ENCODE measurements at regions not wholly inside any gene's neighbourhood (a gene's known extent, or its start where the extent isn't known, plus 50 kb on each side); places are given as distances from the start of the nearest gene placed in this dataset.

DNA sequence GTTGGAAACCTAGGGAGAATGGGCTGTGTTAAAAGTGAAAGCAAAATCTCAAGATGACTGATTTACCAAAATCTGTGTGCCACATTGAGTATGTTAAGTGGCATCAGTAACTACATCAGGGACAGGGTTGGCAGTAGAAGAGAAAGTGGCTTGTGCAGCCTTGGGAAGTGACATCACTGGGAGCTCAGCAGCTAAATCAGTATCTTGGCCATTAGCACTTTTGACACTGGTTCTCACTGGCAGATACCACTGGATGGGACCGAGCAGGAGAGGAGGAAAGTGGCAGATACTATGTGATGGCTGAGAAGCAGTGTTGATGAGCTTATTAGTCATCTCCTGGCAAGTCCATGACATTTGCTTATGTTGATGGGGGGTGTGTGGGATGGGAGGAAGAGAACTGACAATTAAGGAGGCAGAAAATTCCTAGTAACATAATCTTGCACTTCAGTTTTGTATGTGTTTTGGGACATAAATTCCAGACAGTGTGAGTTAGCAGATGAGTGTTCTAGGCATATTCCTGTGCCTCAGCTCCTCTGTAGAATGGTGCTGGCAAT is 322.2 kb downstream of the SOX4 start:
- Histone ChIP-seq H3K4me1 (peaks cover 8% of the 10 kb centered on the region), H3K27me3 (ENCODE audit: low read depth) (no peaks in the 10 kb centered on the region), H3K4me3 (no peak overlapping the region), H3K27ac (no peak overlapping the region), H3K9me3 (no peaks in the 10 kb centered on the region), H3K36me3 (no peaks in the 10 kb centered on the region)
- intact Hi-C loops (cut with DNase I): no loop called here
- TF ChIP-seq, protein P1, sequence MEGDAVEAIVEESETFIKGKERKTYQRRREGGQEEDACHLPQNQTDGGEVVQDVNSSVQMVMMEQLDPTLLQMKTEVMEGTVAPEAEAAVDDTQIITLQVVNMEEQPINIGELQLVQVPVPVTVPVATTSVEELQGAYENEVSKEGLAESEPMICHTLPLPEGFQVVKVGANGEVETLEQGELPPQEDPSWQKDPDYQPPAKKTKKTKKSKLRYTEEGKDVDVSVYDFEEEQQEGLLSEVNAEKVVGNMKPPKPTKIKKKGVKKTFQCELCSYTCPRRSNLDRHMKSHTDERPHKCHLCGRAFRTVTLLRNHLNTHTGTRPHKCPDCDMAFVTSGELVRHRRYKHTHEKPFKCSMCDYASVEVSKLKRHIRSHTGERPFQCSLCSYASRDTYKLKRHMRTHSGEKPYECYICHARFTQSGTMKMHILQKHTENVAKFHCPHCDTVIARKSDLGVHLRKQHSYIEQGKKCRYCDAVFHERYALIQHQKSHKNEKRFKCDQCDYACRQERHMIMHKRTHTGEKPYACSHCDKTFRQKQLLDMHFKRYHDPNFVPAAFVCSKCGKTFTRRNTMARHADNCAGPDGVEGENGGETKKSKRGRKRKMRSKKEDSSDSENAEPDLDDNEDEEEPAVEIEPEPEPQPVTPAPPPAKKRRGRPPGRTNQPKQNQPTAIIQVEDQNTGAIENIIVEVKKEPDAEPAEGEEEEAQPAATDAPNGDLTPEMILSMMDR (IDR thresholded peaks at IDR 0.05): no peak
- peak; percentile 46 for ATAC-seq
- no peak for DNase-seq

DNA sequence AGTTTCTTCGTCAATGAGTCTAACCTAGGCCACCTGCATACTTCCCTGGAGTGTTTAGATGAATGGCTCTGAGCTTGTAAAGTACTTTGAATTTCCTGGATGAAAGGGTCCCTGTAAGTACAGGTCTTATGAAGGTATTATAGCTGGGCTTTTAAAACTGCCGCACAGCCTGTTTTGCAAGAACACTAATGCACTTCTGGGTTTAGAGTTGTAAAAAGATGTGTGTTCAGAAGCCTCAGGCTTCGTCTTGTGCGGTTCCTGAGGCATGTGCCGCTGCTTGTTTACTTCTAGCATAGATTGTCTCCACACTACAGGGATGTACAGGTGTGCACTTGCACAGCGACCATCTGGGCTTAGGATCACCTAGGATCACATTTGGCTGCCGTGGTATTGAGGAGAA is 324.5 kb downstream of the SOX4 start:
- Histone ChIP-seq H3K27me3 (ENCODE audit: low read depth) (no peaks in the 10 kb centered on the region), H3K36me3 (no peaks in the 10 kb centered on the region), H3K4me3 (no peak overlapping the region), H3K9me3 (no peaks in the 10 kb centered on the region), H3K4me1 (peaks cover 8% of the 10 kb centered on the region), H3K27ac (no peak overlapping the region)
- TF ChIP-seq, protein P1 (IDR thresholded peaks at IDR 0.05): no peak
- ATAC-seq (no peak), DNase-seq (no peak)
- intact Hi-C loops (cut with DNase I): no loop called here

DNA sequence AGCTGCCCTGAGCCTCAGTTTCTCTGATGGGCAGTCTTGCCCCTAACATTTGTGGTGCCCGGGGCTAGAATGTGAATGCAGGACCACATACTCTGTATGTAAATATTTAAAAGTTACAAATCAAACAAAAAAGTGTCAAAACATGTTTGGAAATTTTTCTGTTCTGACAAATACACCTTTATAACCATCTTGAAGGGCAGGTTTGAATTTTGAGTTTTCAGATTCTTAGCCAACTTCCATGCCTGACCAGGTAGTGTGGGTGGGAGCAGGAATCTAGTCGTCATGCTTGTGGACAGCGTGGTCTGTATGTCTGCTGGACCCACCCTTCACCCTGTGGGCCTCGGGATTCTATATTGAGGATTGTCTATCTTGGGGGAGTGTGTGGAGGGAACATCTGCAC is 325.1 kb downstream of the SOX4 start:
- no peaks in the 10 kb centered on the region for H3K27me3 ChIP-seq (ENCODE audit: low read depth)
- intact Hi-C loops (cut with DNase I): no loop called here
- no peak for DNase-seq

DNA sequence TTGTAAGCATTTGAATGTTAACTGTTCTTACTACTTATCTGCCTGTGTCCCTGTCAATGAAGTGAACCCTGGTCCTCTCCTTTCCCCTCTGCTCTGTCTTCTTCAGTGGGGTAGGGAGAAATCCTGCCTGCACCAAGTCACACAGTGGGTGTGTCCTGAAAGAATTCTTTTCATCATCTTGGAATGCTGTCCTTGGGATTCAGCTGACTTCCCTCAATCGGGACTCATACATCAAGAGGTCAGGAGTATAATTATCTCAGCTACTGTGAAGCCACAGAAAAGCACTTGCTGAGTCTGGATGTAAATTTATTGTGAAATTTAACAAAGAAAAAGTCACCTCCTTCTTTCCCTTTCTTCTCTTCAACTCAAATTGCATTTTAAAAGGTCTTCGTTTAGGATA is 328.5 kb downstream of the SOX4 start:
- peak in 1 of 2 donors; percentile 40 for ATAC-seq
- TF ChIP-seq, protein P1 (IDR thresholded peaks at IDR 0.05): no peak

More for the DNA sequence above, 325.1 kb downstream of the SOX4 start:
- H3K4me1 ChIP-seq: peaks cover 8% of the 10 kb centered on the region
- TF ChIP-seq, protein P1 (IDR thresholded peaks at IDR 0.05): no peak
- no peak overlapping the region for H3K27ac ChIP-seq
- H3K9me3 ChIP-seq: no peaks in the 10 kb centered on the region
- H3K4me3 ChIP-seq: no peak overlapping the region
- ATAC-seq: no peak
- no peaks in the 10 kb centered on the region for H3K36me3 ChIP-seq

DNA sequence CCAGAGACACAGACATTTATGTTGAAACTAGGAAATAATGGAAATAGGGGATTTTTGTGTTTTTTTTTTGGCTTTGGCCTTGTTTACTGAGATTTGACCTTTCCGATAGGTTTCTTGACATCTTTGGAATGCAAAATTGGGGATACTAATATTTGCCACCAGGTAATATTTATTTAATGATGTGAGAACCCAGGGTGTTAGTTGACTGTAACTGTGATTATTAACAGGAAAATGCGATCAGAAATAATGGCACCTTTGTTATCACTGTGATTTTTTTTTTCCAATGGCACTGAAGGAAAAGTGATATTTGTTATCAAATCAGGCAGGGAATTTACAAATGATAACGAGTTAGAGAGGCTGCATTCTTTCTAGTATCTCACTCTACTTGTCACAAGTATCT is 330.5 kb downstream of the SOX4 start:
- Histone ChIP-seq H3K4me1 (no peaks in the 10 kb centered on the region), H3K27ac (no peak overlapping the region), H3K27me3 (ENCODE audit: low read depth) (no peaks in the 10 kb centered on the region), H3K4me3 (no peak overlapping the region), H3K9me3 (no peaks in the 10 kb centered on the region), H3K36me3 (no peaks in the 10 kb centered on the region)
- ATAC-seq: no peak
- TF ChIP-seq, protein P1 (IDR thresholded peaks at IDR 0.05): no peak
- DNase-seq: no peak
- intact Hi-C loops (cut with DNase I): no loop called here

More for the DNA sequence above, 328.5 kb downstream of the SOX4 start:
- Histone ChIP-seq H3K4me3 (no peak overlapping the region), H3K4me1 (no peaks in the 10 kb centered on the region), H3K36me3 (no peaks in the 10 kb centered on the region), H3K9me3 (no peaks in the 10 kb centered on the region), H3K27me3 (ENCODE audit: low read depth) (no peaks in the 10 kb centered on the region), H3K27ac (no peak overlapping the region)
- intact Hi-C loops (cut with DNase I): no loop called here
- DNase-seq: no peak

Measured in lower lobe of right lung (tissue), 2 donors.